GM18508 (cell line): ENCODE measurements at regions not wholly inside any gene's neighbourhood (a gene's known extent, or its start where the extent isn't known, plus 50 kb on each side); places are given as distances from the start of the nearest gene placed in this dataset.
"Not testable (repeated sequence)": the region's sequence is repeated elsewhere in the genome, so short reads cannot be mapped to it uniquely, and the experiment has no call there.

Experiments used
- ATAC-seq: cut with Tn5 transposase; IDR thresholded peaks from one replicate; pipeline ENCODE4 v1.9.1; 2021; ENCODE audit warnings: moderate number of reproducible peaks; ENCODE audit not compliant: insufficient read depth, unreplicated experiment

- ATAC-seq: no peak
Measured at GRCh38 chr18:49731860-49732311, 81.4 kb downstream of the ACAA2 start.

- ATAC-seq: no peak
Measured at GRCh38 chr18:49731421-49731841, 81.9 kb downstream of the ACAA2 start.

GRCh38 chr18:49730951-49731391, 82.4 kb downstream of the ACAA2 start:
- no peak for ATAC-seq

- ATAC-seq: no peak
Measured at GRCh38 chr18:49728542-49728941, 84.8 kb downstream of the ACAA2 start.

GRCh38 chr18:49727816-49728215, 85.5 kb downstream of the ACAA2 start:
- no peak for ATAC-seq

GRCh38 chr18:49726675-49726963, 86.7 kb downstream of the ACAA2 start:
- no peak for ATAC-seq

- ATAC-seq: no peak
Measured at GRCh38 chr18:49725809-49726674, 87.3 kb downstream of the ACAA2 start.

GRCh38 chr18:49723648-49724180, 89.6 kb downstream of the ACAA2 start:
- ATAC-seq: no peak

- ATAC-seq: no peak
Measured at GRCh38 chr18:49722477-49722876, 90.9 kb downstream of the ACAA2 start.

- ATAC-seq: no peak
Measured at GRCh38 chr18:49721981-49722380, 91.4 kb downstream of the ACAA2 start.

- not testable (repeated sequence) for ATAC-seq
Measured at GRCh38 chr18:49720944-49721343, 92.4 kb downstream of the ACAA2 start.

GRCh38 chr18:49717617-49718016, 95.7 kb downstream of the ACAA2 start:
- ATAC-seq: no peak

- no peak for ATAC-seq
Measured at GRCh38 chr18:49716035-49716434, 97.3 kb downstream of the ACAA2 start.

GRCh38 chr18:49709347-49709690, 104.0 kb downstream of the ACAA2 start:
- no peak for ATAC-seq

GRCh38 chr18:49708662-49709346, 104.5 kb downstream of the ACAA2 start:
- ATAC-seq: no peak

- ATAC-seq: no peak
Measured at GRCh38 chr18:49707599-49707998, 105.7 kb downstream of the ACAA2 start.

GRCh38 chr18:49704334-49704733, 109.0 kb downstream of the ACAA2 start:
- ATAC-seq: no peak

GRCh38 chr18:49701190-49701589, 112.1 kb downstream of the ACAA2 start:
- no peak for ATAC-seq

- ATAC-seq: no peak
Measured at GRCh38 chr18:49699303-49699702, 114.0 kb downstream of the ACAA2 start.

- no peak for ATAC-seq
Measured at GRCh38 chr18:49698525-49699025, 114.8 kb downstream of the ACAA2 start.

GRCh38 chr18:49697757-49698524, 115.4 kb downstream of the ACAA2 start:
- ATAC-seq: no peak
